ENCODE measurements at regions not wholly inside any gene's neighbourhood (a gene's known extent, or its start where the extent isn't known, plus 50 kb on each side); places are given as distances from the start of the nearest gene placed in this dataset.
"Not testable (repeated sequence)": the region's sequence is repeated elsewhere in the genome, so short reads cannot be mapped to it uniquely, and the experiment has no call there.

DNA sequence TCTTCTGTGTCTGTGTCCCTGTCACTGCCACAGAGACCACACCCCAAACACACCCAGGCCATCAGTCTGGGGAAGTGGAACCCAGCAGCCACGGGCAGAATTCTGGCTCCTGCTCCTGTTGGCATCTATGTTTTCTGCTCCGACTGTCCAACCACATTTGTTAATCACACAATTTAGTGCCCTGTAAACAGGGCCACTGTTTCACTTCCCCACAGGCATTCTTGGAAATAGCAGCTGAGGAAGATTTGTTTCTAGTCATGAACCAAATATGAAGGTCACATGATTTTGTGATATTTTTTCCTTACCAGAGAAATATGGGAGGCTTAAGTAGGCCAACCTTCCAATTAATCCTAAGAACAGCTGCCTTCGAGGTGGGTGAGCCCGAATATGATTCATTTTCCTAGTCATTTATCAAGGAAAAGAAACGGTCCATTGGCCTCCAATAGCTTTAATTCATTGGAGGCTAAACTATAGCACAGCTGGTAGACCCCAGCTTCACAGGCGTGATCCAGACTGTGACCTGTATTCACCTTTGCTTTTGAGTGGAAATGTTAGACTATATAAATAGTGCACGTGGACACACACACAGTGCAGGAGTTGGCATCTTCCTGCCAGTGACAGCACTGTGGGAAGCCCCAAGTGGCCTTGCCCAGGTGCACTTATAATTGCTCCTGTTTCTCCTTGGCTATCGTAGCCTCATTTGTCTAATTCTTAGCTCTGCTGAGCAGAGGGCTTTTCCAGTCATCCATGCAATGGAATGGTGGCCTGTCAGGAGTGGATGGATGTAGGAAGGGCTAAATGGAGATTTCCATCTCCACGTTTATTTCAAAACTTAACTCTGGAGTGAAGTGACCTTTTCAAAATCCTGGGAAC is 267.9 kb downstream of the LPIN1 start:
- TF ChIP-seq ZFX (IDR thresholded peaks at IDR 0.05; ENCODE audit: borderline replicate concordance) = no peak
- TF ChIP-seq, protein P1, sequence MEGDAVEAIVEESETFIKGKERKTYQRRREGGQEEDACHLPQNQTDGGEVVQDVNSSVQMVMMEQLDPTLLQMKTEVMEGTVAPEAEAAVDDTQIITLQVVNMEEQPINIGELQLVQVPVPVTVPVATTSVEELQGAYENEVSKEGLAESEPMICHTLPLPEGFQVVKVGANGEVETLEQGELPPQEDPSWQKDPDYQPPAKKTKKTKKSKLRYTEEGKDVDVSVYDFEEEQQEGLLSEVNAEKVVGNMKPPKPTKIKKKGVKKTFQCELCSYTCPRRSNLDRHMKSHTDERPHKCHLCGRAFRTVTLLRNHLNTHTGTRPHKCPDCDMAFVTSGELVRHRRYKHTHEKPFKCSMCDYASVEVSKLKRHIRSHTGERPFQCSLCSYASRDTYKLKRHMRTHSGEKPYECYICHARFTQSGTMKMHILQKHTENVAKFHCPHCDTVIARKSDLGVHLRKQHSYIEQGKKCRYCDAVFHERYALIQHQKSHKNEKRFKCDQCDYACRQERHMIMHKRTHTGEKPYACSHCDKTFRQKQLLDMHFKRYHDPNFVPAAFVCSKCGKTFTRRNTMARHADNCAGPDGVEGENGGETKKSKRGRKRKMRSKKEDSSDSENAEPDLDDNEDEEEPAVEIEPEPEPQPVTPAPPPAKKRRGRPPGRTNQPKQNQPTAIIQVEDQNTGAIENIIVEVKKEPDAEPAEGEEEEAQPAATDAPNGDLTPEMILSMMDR (IDR thresholded peaks at IDR 0.05) = no peak
- no peak overlapping the region for H3K27ac ChIP-seq

DNA sequence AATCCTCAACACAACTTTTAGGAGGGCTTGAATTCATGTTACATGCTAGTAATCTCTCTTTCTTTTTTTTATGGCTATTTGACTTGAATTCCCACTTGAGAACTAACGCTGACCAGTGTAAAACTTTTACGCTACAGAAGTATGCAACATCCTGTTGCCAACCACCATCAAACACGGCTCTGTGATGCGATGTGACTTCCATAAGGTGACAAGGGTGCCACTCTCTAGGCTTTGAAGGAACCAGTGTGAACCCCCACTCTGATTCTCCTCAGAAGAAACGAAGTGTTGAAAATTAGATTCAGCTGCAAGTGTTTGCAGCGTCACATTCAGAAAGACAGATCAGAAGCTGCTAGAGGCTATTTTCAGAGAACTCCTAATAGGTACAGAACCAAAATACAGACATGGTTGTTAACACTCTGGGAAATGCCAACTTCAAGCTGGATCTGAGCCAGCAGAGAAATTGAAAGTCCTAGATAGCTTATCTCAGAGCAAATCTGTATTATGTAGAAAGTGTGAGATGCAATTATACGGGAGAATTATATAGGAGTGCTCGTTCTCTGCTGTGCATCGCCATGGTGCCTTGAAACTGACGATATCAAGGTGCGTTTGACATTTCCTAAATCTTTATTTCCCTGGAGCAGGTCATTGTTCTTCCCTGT is 271.2 kb downstream of the LPIN1 start:
- TF ChIP-seq, protein P1 (IDR thresholded peaks at IDR 0.05) = no peak
- no peak for TF ChIP-seq ZFX (IDR thresholded peaks at IDR 0.05; ENCODE audit: borderline replicate concordance)

GRCh38 chr2:12018726-12019125 is 272.3 kb downstream of the LPIN1 start:
- H3K27ac ChIP-seq = not testable (repeated sequence)

More for the DNA sequence above, 271.2 kb downstream of the LPIN1 start:
- no peak overlapping the region for H3K27ac ChIP-seq

- H3K27ac ChIP-seq = no peak overlapping the region
- TF ChIP-seq, protein P1 (IDR thresholded peaks at IDR 0.05) = no peak
- no peak for TF ChIP-seq ZFX (IDR thresholded peaks at IDR 0.05; ENCODE audit: borderline replicate concordance)
Observed at GRCh38 chr2:12020833-12021469, 274.5 kb downstream of the LPIN1 start.

DNA sequence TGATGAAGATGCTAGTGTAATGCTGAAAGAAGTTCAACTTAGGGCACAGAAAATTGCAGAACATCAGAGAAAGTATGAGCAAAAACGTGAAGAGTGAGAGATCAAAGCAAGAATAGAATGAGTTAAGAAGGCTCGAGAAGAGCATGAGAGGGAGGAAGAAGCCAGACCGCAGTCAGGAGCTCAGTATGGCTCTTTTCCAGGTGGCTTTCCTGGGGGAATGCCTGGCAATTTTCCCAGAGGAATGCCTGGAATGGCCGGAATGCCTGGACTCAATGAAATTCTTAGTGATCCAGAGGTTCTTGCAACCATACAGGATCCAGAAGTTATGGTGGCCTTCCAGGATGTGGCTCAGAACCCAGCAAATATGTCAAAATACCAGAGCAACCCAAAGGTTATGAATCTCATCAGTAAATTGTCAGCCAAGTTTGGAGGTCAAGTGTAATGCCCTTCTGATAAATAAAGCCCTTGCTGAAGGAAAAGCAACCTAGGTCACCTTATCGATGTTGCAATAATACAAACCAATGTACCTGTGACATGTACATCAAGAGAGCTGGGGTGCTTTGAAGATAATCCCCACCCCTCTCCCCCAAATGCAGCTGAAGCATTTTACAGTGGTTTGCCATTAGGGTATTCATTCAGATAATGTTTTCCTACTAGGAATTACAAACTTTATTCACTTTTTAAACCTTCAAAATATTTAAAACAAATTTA is 277.9 kb downstream of the LPIN1 start:
- not testable (repeated sequence) for H3K27ac ChIP-seq

DNA sequence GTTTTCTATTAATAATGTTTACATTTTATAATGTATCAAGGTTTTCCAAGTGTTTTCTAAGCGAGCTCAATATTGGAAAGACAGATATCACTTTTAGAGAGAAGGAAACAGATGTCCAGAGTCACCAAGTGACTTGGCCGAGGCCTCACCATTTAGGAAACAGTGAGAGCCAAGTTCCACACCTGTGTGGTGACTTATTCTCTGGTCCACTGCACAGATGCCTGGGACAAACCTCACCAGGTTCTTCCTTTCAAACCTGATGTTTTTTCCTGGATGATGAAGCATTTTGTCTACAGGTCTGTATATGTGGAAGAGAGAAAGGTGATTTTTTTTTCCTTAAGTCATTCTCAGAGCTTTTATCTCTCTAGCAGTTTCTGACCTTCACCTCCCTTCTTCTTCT is 280.7 kb downstream of the LPIN1 start:
- no peak overlapping the region for H3K27ac ChIP-seq
- TF ChIP-seq, protein P1 (IDR thresholded peaks at IDR 0.05) = no peak
- TF ChIP-seq ZFX (IDR thresholded peaks at IDR 0.05; ENCODE audit: borderline replicate concordance) = no peak

DNA sequence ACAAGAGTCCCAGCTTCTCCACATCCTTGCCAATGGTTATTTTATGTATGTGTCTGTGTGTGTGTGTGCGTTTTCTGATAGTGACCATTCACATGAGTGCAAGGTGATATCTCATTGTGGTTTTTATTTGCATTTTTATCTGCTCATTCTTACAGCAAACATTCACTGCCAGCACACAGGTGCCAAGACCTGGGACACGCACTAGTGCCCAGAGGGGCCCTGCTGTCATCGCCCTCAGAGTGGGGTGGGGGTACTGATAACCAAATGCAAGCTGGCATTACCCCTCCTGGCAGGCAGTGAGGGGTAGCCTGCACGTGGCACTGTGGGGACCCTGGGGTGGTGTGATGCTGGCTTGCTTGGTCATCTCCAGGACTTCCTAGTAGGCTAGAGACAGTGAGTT is 285.4 kb downstream of the LPIN1 start:
- H3K27ac ChIP-seq = no peak overlapping the region
- no peak for TF ChIP-seq ZFX (IDR thresholded peaks at IDR 0.05; ENCODE audit: borderline replicate concordance)
- TF ChIP-seq, protein P1 (IDR thresholded peaks at IDR 0.05) = no peak

All from 22Rv1 (cell line).